HEK293T (cell line): ENCODE measurements at regions not wholly inside any gene's neighbourhood (a gene's known extent, or its start where the extent isn't known, plus 50 kb on each side); places are given as distances from the start of the nearest gene placed in this dataset.

Source experiments
- CTCF ChIA-PET: fragments of 350-600 bp; formaldehyde crosslinking; extraction: SDS; loops from one replicate; lab custom pipeline; 2021; ENCODE audit warnings: antibody characterized with exemption, inconsistent platforms; lab: Yijun Ruan, JAX
- POLR2A ChIA-PET: fragments of 350-600 bp; formaldehyde crosslinking; extraction: SDS; loops from one replicate; lab custom pipeline; 2020; ENCODE audit warnings: antibody characterized with exemption, inconsistent platforms; lab: Yijun Ruan, JAX
- DNase-seq: peaks from one replicate; pipeline ENCODE4 v3.0.0; 2012; ENCODE audit warnings: mixed read lengths; ENCODE audit errors: extremely low spot score
- ARNT ChIP-seq: fragments of 450-650 bp; IDR thresholded peaks from 2 replicates; pipeline ENCODE4 v1.6.1; 2017; ENCODE audit warnings: mild to moderate bottlenecking
- BHLHE40 ChIP-seq: fragments of 450-650 bp; IDR thresholded peaks from 2 replicates; pipeline ENCODE4 v1.6.1; 2016; ENCODE audit warnings: mild to moderate bottlenecking, moderate library complexity, borderline replicate concordance
- CTBP1 ChIP-seq: fragments of 450-650 bp; IDR thresholded peaks from 2 replicates; pipeline ENCODE4 v1.6.1; 2016; ENCODE audit warnings: borderline replicate concordance
- ELF4 ChIP-seq: fragments of 450-650 bp; IDR thresholded peaks from 2 replicates; pipeline ENCODE4 v1.6.1; 2017; ENCODE audit warnings: antibody characterized with exemption
- FOXA1 ChIP-seq: fragments of 450-650 bp; IDR thresholded peaks from 2 replicates; pipeline ENCODE4 v1.6.1; 2016; ENCODE audit warnings: mild to moderate bottlenecking
- FOXK2 ChIP-seq: fragments of 450-650 bp; IDR thresholded peaks from 2 replicates; pipeline ENCODE4 v1.6.1; 2016; ENCODE audit warnings: mild to moderate bottlenecking
- FOXM1 ChIP-seq: fragments of 450-650 bp; IDR thresholded peaks from 2 replicates; pipeline ENCODE4 v1.6.1; 2017; ENCODE audit warnings: mild to moderate bottlenecking, borderline replicate concordance
- HDGF ChIP-seq: fragments of 450-650 bp; IDR thresholded peaks from 2 replicates; pipeline ENCODE4 v1.6.1; 2017; ENCODE audit warnings: antibody characterized with exemption, borderline replicate concordance
- L3MBTL2 ChIP-seq: fragments of 450-650 bp; conservative IDR thresholded peaks from 2 replicates; pipeline ENCODE4 v1.6.1; 2016; ENCODE audit warnings: mild to moderate bottlenecking
- LEF1 ChIP-seq: fragments of 450-650 bp; IDR thresholded peaks from 2 replicates; pipeline ENCODE4 v1.6.1; 2017; ENCODE audit warnings: mild to moderate bottlenecking, borderline replicate concordance
- NFRKB ChIP-seq: fragments of 450-650 bp; IDR thresholded peaks from 2 replicates; pipeline ENCODE4 v1.6.1; 2016; ENCODE audit warnings: mild to moderate bottlenecking, moderate library complexity
- PKNOX1 ChIP-seq: fragments of 450-650 bp; IDR thresholded peaks from 2 replicates; pipeline ENCODE4 v1.6.1; 2016
- SP1 ChIP-seq: fragments of 450-650 bp; IDR thresholded peaks from 2 replicates; pipeline ENCODE4 v1.6.1; 2017
- SUZ12 ChIP-seq: fragments of 450-650 bp; IDR thresholded peaks from 2 replicates; pipeline ENCODE4 v1.6.1; 2016; ENCODE audit warnings: mild to moderate bottlenecking
- TARDBP ChIP-seq: fragments of 450-650 bp; IDR thresholded peaks from 2 replicates; pipeline ENCODE4 v1.6.1; 2016
- ZNF384 ChIP-seq: fragments of 450-650 bp; IDR thresholded peaks from 2 replicates; pipeline ENCODE4 v1.6.1; 2016

- CTCF ChIA-PET = no interaction called here
- TF ChIP-seq BHLHE40 = no peak
- TF ChIP-seq FOXM1 = no peak
- TF ChIP-seq SUZ12 = no peak
- TF ChIP-seq CTBP1 = no peak
- no peak for TF ChIP-seq NFRKB
- TF ChIP-seq ARNT = no peak
- POLR2A ChIA-PET = no interaction called here
- DNase-seq = no peak
Observed at GRCh38 chr3:27594096-27594690, 110.0 kb upstream of the SLC4A7 start.

- POLR2A ChIA-PET = no interaction called here
- no peak for DNase-seq
- CTCF ChIA-PET = no interaction called here
- TF ChIP-seq FOXK2 (no peak), ARNT (no peak), ZNF384 (no peak), ELF4 (no peak), FOXM1 (no peak), TARDBP (no peak), PKNOX1 (no peak), BHLHE40 (no peak), LEF1 (no peak), L3MBTL2 (no peak), SP1 (no peak), FOXA1 (no peak), SUZ12 (no peak), HDGF (no peak), CTBP1 (no peak), NFRKB (no peak)
Observed at GRCh38 chr3:27593173-27593572, 109.0 kb upstream of the SLC4A7 start.

- CTCF ChIA-PET = interaction anchor here (0.7 kb wide), 1 partner anchor 90 kb away, joined by 3 read pairs; no protein-coding TSS in a partner anchor
- POLR2A ChIA-PET = no interaction called here
- no peak for DNase-seq
- TF ChIP-seq FOXK2 = no peak
- TF ChIP-seq L3MBTL2 = no peak
- TF ChIP-seq LEF1 = no peak
- no peak for TF ChIP-seq FOXM1
- no peak for TF ChIP-seq FOXA1
Observed at GRCh38 chr3:27591312-27592210, 107.4 kb upstream of the SLC4A7 start.

GRCh38 chr3:27590437-27591298 lies 106.5 kb upstream of the SLC4A7 start:
- no peak for DNase-seq
- ChIA-PET POLR2A (no interaction called here), CTCF (interaction anchor here (0.7 kb wide), 1 partner anchor 91 kb away, joined by 3 read pairs; no protein-coding TSS in a partner anchor)
- TF ChIP-seq FOXK2 (no peak), ELF4 (no peak), ARNT (no peak), PKNOX1 (no peak), ZNF384 (no peak), TARDBP (no peak), SUZ12 (no peak), HDGF (no peak), LEF1 (no peak), NFRKB (no peak), FOXM1 (no peak), BHLHE40 (no peak), L3MBTL2 (no peak), FOXA1 (no peak), CTBP1 (no peak), SP1 (no peak)

GRCh38 chr3:27589795-27590194 lies 105.6 kb upstream of the SLC4A7 start:
- DNase-seq = no peak
- TF ChIP-seq PKNOX1 = no peak
- TF ChIP-seq BHLHE40 = no peak
- 0 out of 2 replicates have a peak, but pooled peaks have one; percentile 35 for TF ChIP-seq L3MBTL2
- TF ChIP-seq FOXK2 = no peak
- TF ChIP-seq HDGF = no peak
- ChIA-PET POLR2A (no interaction called here), CTCF (no interaction called here)
